A549 (cell line): ENCODE measurements at regions not wholly inside any gene's neighbourhood (a gene's known extent, or its start where the extent isn't known, plus 50 kb on each side); places are given as distances from the start of the nearest gene placed in this dataset.

Source experiments
- ATAC-seq, 2 experiments: fragments of 200-7000 bp in 1 of 2; fragments of >200 bp in 1 of 2; cut with Nextera tagmentation in 1 of 2; cut with Tn5 transposase in 1 of 2; 3 replicates each; pipeline versions ENCODE4 v1.8.0 to v1.9.1; 2018 to 2020; ENCODE audit warnings: mild to moderate bottlenecking in 1 of 2, moderate library complexity in 1 of 2
- CTCF ChIA-PET: fragments of 300-600 bp; sonication (Branson Sonifier 250); formaldehyde crosslinking; extraction: SDS; loops from one replicate; lab custom pipeline; 2021; ENCODE audit warnings: antibody characterized with exemption, inconsistent platforms; lab: Yijun Ruan, JAX
- POLR2A ChIA-PET: fragments of 350-600 bp; formaldehyde crosslinking; extraction: SDS; loops from one replicate; lab custom pipeline; 2021; ENCODE audit warnings: antibody characterized with exemption, inconsistent platforms; lab: Yijun Ruan, JAX
- DNase-seq, 2 experiments: peaks; one replicate each; pipeline versions ENCODE4 v3.0.0 to v3.0.0-alpha.2; 2011 to 2016; ENCODE audit warnings: low read depth in 1 of 2, low spot score in 1 of 2
- FAIRE-seq: peaks from 2 replicates; lab custom pipeline; 2011; peaks lifted over from hg19 to GRCh38; lab: Jason Lieb, UNC
- H3K27ac ChIP-seq, 2 experiments: fragments of >200 bp; sonication (Bioruptor Twin); formaldehyde crosslinking; 3 replicates each; pipeline ENCODE4 v1.5.1; 2016 to 2017
- H3K4me1 ChIP-seq: fragments of >200 bp; sonication (Bioruptor Twin); formaldehyde crosslinking; 3 replicates; pipeline ENCODE4 v1.6.1; 2016
- H3K4me2 ChIP-seq: fragments of >200 bp; sonication (Bioruptor Twin); formaldehyde crosslinking; 3 replicates; pipeline ENCODE4 v1.6.1; 2016
- H3K4me3 ChIP-seq: fragments of >200 bp; sonication (Bioruptor Twin); formaldehyde crosslinking; 3 replicates; pipeline ENCODE4 v1.5.1; 2016
- H3K9me3 ChIP-seq: fragments of >200 bp; sonication (Bioruptor Twin); formaldehyde crosslinking; 3 replicates; pipeline ENCODE4 v1.6.1; 2016
- ATOH8 ChIP-seq: fragments of 250-450 bp; sonication (Bioruptor Pico); IDR thresholded peaks from 2 replicates; pipeline ENCODE4 v1.5.0; 2020; ENCODE audit warnings: low read depth, mild to moderate bottlenecking, moderate library complexity
- CBX2 ChIP-seq: fragments of 200-600 bp; sonication (generic); IDR thresholded peaks from 2 replicates; pipeline ENCODE4 v1.6.1; 2016; ENCODE audit warnings: low read depth, mild to moderate bottlenecking, borderline replicate concordance
- CHD2 ChIP-seq: fragments of 150-350 bp; IDR thresholded peaks from 2 replicates; pipeline ENCODE4 v1.6.1; 2014; ENCODE audit warnings: low read length; ENCODE audit not compliant: partially characterized antibody
- CTCF ChIP-seq: fragments of >200 bp; sonication (Bioruptor Twin); formaldehyde crosslinking; IDR thresholded peaks from 3 replicates; pipeline ENCODE4 v1.5.1; 2016
- EHF ChIP-seq: fragments of 250-450 bp; sonication (Bioruptor Pico); IDR thresholded peaks from 2 replicates; pipeline ENCODE4 v1.5.0; 2020; ENCODE audit warnings: mild to moderate bottlenecking
- ELK1 ChIP-seq: fragments of 150-350 bp; IDR thresholded peaks from 2 replicates; pipeline ENCODE4 v1.6.1; 2014; ENCODE audit warnings: low read depth, mild to moderate bottlenecking, low read length
- EP300 ChIP-seq, 2 experiments: fragments of >200 bp; sonication (Bioruptor Twin); formaldehyde crosslinking; IDR thresholded peaks; 2 replicates in 1 of 2; 3 replicates in 1 of 2; pipeline ENCODE4 v1.6.1; 2016 to 2017
- FOSL2 ChIP-seq, 2 experiments: fragments of 450-650 bp in 1 of 2; fragments of >200 bp in 1 of 2; sonication (Bioruptor Twin) in 1 of 2; formaldehyde crosslinking; IDR thresholded peaks; 2 replicates each; pipeline versions ENCODE4 v1.5.0 to v1.6.1; 2016 to 2020; ENCODE audit warnings: mild to moderate bottlenecking in 1 of 2, moderate library complexity in 1 of 2
- FOXS1 ChIP-seq: fragments of 250-450 bp; sonication (Bioruptor Pico); IDR thresholded peaks from 2 replicates; pipeline ENCODE4 v1.5.0; 2020; ENCODE audit warnings: mild to moderate bottlenecking, moderate library complexity
- HDAC2 ChIP-seq: fragments of 200-600 bp; sonication (generic); IDR thresholded peaks from 2 replicates; pipeline ENCODE4 v1.6.1; 2016
- HEYL ChIP-seq: fragments of 250-450 bp; sonication (Bioruptor Pico); IDR thresholded peaks from 2 replicates; pipeline ENCODE4 v1.8.0; 2021; ENCODE audit warnings: mild to moderate bottlenecking, moderate library complexity
- HOXA7 ChIP-seq: fragments of 250-450 bp; sonication (Bioruptor Pico); IDR thresholded peaks from 2 replicates; pipeline ENCODE4 v1.5.0; 2020; ENCODE audit warnings: mild to moderate bottlenecking, moderate library complexity
- MAFK ChIP-seq: fragments of 450-650 bp; IDR thresholded peaks from 2 replicates; pipeline ENCODE4 v1.6.1; 2014; ENCODE audit not compliant: partially characterized antibody
- MAX ChIP-seq: IDR thresholded peaks from 2 replicates; pipeline ENCODE4 v1.6.1; 2012
- PBX3 ChIP-seq: IDR thresholded peaks from 2 replicates; pipeline ENCODE4 v1.6.1; 2012
- POLR2A ChIP-seq: IDR thresholded peaks from 2 replicates; pipeline ENCODE4 v1.6.1; 2012; ENCODE audit warnings: mild to moderate bottlenecking, low read length
- RAD21 ChIP-seq, 2 experiments: fragments of >200 bp in 1 of 2; sonication (Bioruptor Twin) in 1 of 2; formaldehyde crosslinking in 1 of 2; IDR thresholded peaks in 1 of 2; conservative IDR thresholded peaks in 1 of 2; 2 replicates in 1 of 2; 3 replicates in 1 of 2; pipeline ENCODE4 v1.6.1; 2012 to 2018; ENCODE audit warnings: inconsistent platforms in 1 of 2
- RARB ChIP-seq: fragments of 250-450 bp; sonication (Bioruptor Pico); IDR thresholded peaks from 2 replicates; pipeline ENCODE4 v1.8.0; 2021; ENCODE audit warnings: mild to moderate bottlenecking, moderate library complexity
- RCOR1 ChIP-seq: fragments of 150-350 bp; IDR thresholded peaks from 2 replicates; pipeline ENCODE4 v1.6.1; 2014; ENCODE audit warnings: antibody characterized with exemption, low read length, low read depth
- RNF2 ChIP-seq: fragments of 200-600 bp; sonication (generic); IDR thresholded peaks from 2 replicates; pipeline ENCODE4 v1.6.1; 2016; ENCODE audit warnings: low read depth, mild to moderate bottlenecking, antibody characterized with exemption, moderate library complexity, borderline replicate concordance
- SMC3 ChIP-seq: fragments of >200 bp; sonication (Bioruptor Twin); formaldehyde crosslinking; IDR thresholded peaks from 3 replicates; pipeline ENCODE4 v1.6.1; 2018; ENCODE audit warnings: inconsistent platforms
- SREBF2 ChIP-seq: fragments of 450-650 bp; IDR thresholded peaks from 2 replicates; pipeline ENCODE4 v1.6.1; 2014; ENCODE audit warnings: mild to moderate bottlenecking, moderate library complexity
- ZC3H11A ChIP-seq: fragments of 450-650 bp; IDR thresholded peaks from 2 replicates; pipeline ENCODE4 v1.6.1; 2014; ENCODE audit warnings: antibody characterized with exemption, mild to moderate bottlenecking
- ZFP36 ChIP-seq: fragments of 450-650 bp; IDR thresholded peaks from 2 replicates; pipeline ENCODE4 v1.6.1; 2014; ENCODE audit warnings: borderline replicate concordance; ENCODE audit not compliant: partially characterized antibody
- ZNF302 ChIP-seq: fragments of 250-450 bp; sonication (Bioruptor Pico); IDR thresholded peaks from 2 replicates; pipeline ENCODE4 v1.9.0; 2021; ENCODE audit warnings: inconsistent platforms, mild to moderate bottlenecking, moderate library complexity
- WGBS: methylation state at CpG from one replicate; pipeline ENCODE4 v1.1.6; 2017; ENCODE audit errors: missing lambda C conversion rate; 5-methylcytosine and 5-hydroxymethylcytosine counted together

- no peak for FAIRE-seq
- CTCF ChIA-PET: interaction anchor here (1.3 kb wide), 2 partner anchors 11 to 17 kb away, joined by 3 read pairs; no protein-coding TSS in a partner anchor
Observed at GRCh38 chr10:88097536-88097935, 234.1 kb downstream of the PTEN start.

GRCh38 chr10:88100281-88100680 is 236.9 kb downstream of the PTEN start:
- FAIRE-seq (no peak), ATAC-seq (no peak), DNase-seq (no peak)
- H3K9me3 ChIP-seq: no peaks in the 10 kb centered on the region
- H3K27ac ChIP-seq: no peak overlapping the region
- no peak for TF ChIP-seq FOXS1 (CRISPR knock-in tag)
- no peak for TF ChIP-seq EP300 (IDR thresholded peaks at IDR 0.05)
- TF ChIP-seq RARB (CRISPR knock-in tag): no peak
- TF ChIP-seq ZNF302: no peak
- H3K4me2 ChIP-seq: no peak overlapping the region
- ChIA-PET POLR2A (interaction anchor here (0.7 kb wide), 1 partner anchor 231 kb away, joined by 4 read pairs; no protein-coding TSS in a partner anchor), CTCF (interaction anchor here (0.9 kb wide), 2 partner anchors 16 to 37 kb away, joined by 3 read pairs; no protein-coding TSS in a partner anchor)
- no peaks in the 10 kb centered on the region for H3K4me1 ChIP-seq
- H3K4me3 ChIP-seq: no peak overlapping the region

More at GRCh38 chr10:88097536-88097935, 234.1 kb downstream of the PTEN start:
- Histone ChIP-seq H3K4me1 (no peaks in the 10 kb centered on the region), H3K4me2 (no peak overlapping the region), H3K9me3 (no peaks in the 10 kb centered on the region), H3K27ac (no peak overlapping the region), H3K4me3 (no peak overlapping the region)
- POLR2A ChIA-PET: no interaction called here
- no peak for ATAC-seq
- DNase-seq: no peak
- TF ChIP-seq FOSL2 (IDR thresholded peaks at IDR 0.05): no peak
- no peak for TF ChIP-seq FOSL2 (CRISPR knock-in tag; IDR thresholded peaks at IDR 0.05)
- no peak for TF ChIP-seq ELK1
- TF ChIP-seq EP300 (IDR thresholded peaks at IDR 0.05): no peak
- no peak for TF ChIP-seq CHD2
- TF ChIP-seq POLR2A: no peak
- TF ChIP-seq RAD21 (conservative IDR thresholded peaks at IDR 0.05 in 1 of 2, IDR thresholded peaks at IDR 0.05 in 1 of 2): no peak
- TF ChIP-seq MAX: no peak
- no peak for TF ChIP-seq RCOR1
- TF ChIP-seq SMC3: no peak
- TF ChIP-seq ZNF302: no peak
- no peak for TF ChIP-seq EHF
- no peak for TF ChIP-seq MAFK
- TF ChIP-seq, all 56 proteins: peak for 0

GRCh38 chr10:88101666-88102065 is 238.2 kb downstream of the PTEN start:
- FAIRE-seq: peak; percentile 7
- no peak for ATAC-seq
- 61% methylated on average over 2 of the region's 2 CpGs for WGBS
- POLR2A ChIA-PET: no interaction called here
- CTCF ChIA-PET: no interaction called here
- TF ChIP-seq RNF2 (no peak), CBX2 (no peak), ATOH8 (CRISPR knock-in tag) (no peak), HEYL (CRISPR knock-in tag) (no peak), MAFK (no peak), ZC3H11A (no peak), CHD2 (no peak), SREBF2 (no peak), HDAC2 (no peak), ZFP36 (no peak), HOXA7 (CRISPR knock-in tag) (no peak), PBX3 (no peak), RAD21 (conservative IDR thresholded peaks at IDR 0.05 in 1 of 2, IDR thresholded peaks at IDR 0.05 in 1 of 2) (no peak), CTCF (no peak)
- Histone ChIP-seq H3K4me1 (no peaks in the 10 kb centered on the region), H3K4me2 (no peak overlapping the region), H3K4me3 (no peak overlapping the region), H3K27ac (no peak overlapping the region), H3K9me3 (no peaks in the 10 kb centered on the region)
- DNase-seq: no peak
